ENCODE measurements at regions not wholly inside any gene's neighbourhood (a gene's known extent, or its start where the extent isn't known, plus 50 kb on each side); places are given as distances from the start of the nearest gene placed in this dataset.

GRCh38 chr11:123260511-123261211 lies 65.6 kb upstream of the CLMP start:
- TF ChIP-seq NANOG (IDR thresholded peaks at IDR 0.05; ENCODE audit: borderline replicate concordance), result no peak
- TF ChIP-seq ZNF114 (CRISPR knock-in tag; IDR thresholded peaks at IDR 0.05), result no peak
- TF ChIP-seq EZH2 (IDR thresholded peaks at IDR 0.05; ENCODE audit: low read depth, unreplicated experiment), result no peak
- no peak for TF ChIP-seq ETS1 (IDR thresholded peaks at IDR 0.05)
- no peak for TF ChIP-seq STAT1 (IDR thresholded peaks at IDR 0.05; ENCODE audit: unreplicated experiment)
- no peak for TF ChIP-seq REST (IDR thresholded peaks at IDR 0.05; ENCODE audit: unreplicated experiment)
- no peak for TF ChIP-seq ZNF331 (CRISPR knock-in tag; IDR thresholded peaks at IDR 0.05; ENCODE audit: low read depth)
- Histone ChIP-seq H3K36me3 (ENCODE audit: insufficient read depth) (no peaks in the 10 kb centered on the region; the same call in 1 of the 2 replicates), H3K27ac (ENCODE audit: low read depth) (no peak overlapping the region), H4K20me1 (replicated peaks; ENCODE audit: insufficient read depth) (no peaks in the 10 kb centered on the region), H3K9me2 (ENCODE audit: insufficient read depth) (no peaks in the 10 kb centered on the region), H3K4me3 (no peak overlapping the region), H3K4me1 (ENCODE audit: insufficient read depth) (peaks cover 3% of the 10 kb centered on the region; the same call in 1 of the 2 replicates), H3K79me2 (replicated peaks; ENCODE audit: insufficient read depth) (no peaks in the 10 kb centered on the region), H2AFZ (peak overlapping the region; percentile 93; the same call in 1 of the 2 replicates), H3F3A (replicated peaks; ENCODE audit: low read depth) (no peaks in the 10 kb centered on the region), H3K27me3 (ENCODE audit: insufficient read depth) (peaks cover 6% of the 10 kb centered on the region; the same call in 1 of the 2 replicates), H3K4me2 (0 out of 2 replicates have a peak overlapping the region, but pooled peaks have one; percentile 72)
- DNase-seq (ENCODE audit: low spot score) (no peak), ATAC-seq (no peak)
- Mint-ChIP-seq H3K27me3 (ENCODE audit: insufficient read depth, low read depth, poor library complexity) (peaks cover 10% of the 10 kb centered on the region), H3K27ac (no peak overlapping the region), H3K4me1 (peaks cover 16% of the 10 kb centered on the region), H3K36me3 (ENCODE audit: low read depth) (peaks cover 22% of the 10 kb centered on the region), H3K4me3 (no peak overlapping the region), H3K9me3 (peaks cover 37% of the 10 kb centered on the region)

GRCh38 chr11:123258877-123259276 lies 63.8 kb upstream of the CLMP start:
- H3K27me3 Mint-ChIP-seq (ENCODE audit: insufficient read depth, low read depth, poor library complexity), result peaks cover 10% of the 10 kb centered on the region
- Histone ChIP-seq H3K4me2 (no peak overlapping the region), H3K27ac (ENCODE audit: low read depth) (no peak overlapping the region), H3K4me1 (ENCODE audit: insufficient read depth) (peaks cover 5% of the 10 kb centered on the region; the same call in 1 of the 2 replicates), H4K20me1 (replicated peaks; ENCODE audit: insufficient read depth) (no peaks in the 10 kb centered on the region), H3K9me2 (ENCODE audit: insufficient read depth) (no peaks in the 10 kb centered on the region), H3F3A (replicated peaks; ENCODE audit: low read depth) (no peaks in the 10 kb centered on the region), H2AFZ (no peak overlapping the region), H3K4me3 (no peak overlapping the region), H3K36me3 (ENCODE audit: insufficient read depth) (no peaks in the 10 kb centered on the region; the same call in 1 of the 2 replicates), H3K79me2 (replicated peaks; ENCODE audit: insufficient read depth) (no peaks in the 10 kb centered on the region), H3K27me3 (ENCODE audit: insufficient read depth) (peaks cover 6% of the 10 kb centered on the region; the same call in 1 of the 2 replicates)
- H3K4me3 Mint-ChIP-seq, result no peak overlapping the region
- H3K27ac Mint-ChIP-seq, result no peak overlapping the region
- H3K36me3 Mint-ChIP-seq (ENCODE audit: low read depth), result peaks cover 22% of the 10 kb centered on the region
- H3K9me3 Mint-ChIP-seq, result peaks cover 37% of the 10 kb centered on the region
- DNase-seq (ENCODE audit: low spot score), result no peak
- peaks cover 14% of the 10 kb centered on the region; the same call in 2 of the 3 replicates for H3K4me1 Mint-ChIP-seq
- ATAC-seq, result no peak
- TF ChIP-seq POLR2AphosphoS5 (IDR thresholded peaks at IDR 0.05; ENCODE audit: low read depth) (no peak), EZH2 (IDR thresholded peaks at IDR 0.05; ENCODE audit: low read depth, unreplicated experiment) (no peak), NANOG (IDR thresholded peaks at IDR 0.05; ENCODE audit: borderline replicate concordance) (no peak), ETS1 (IDR thresholded peaks at IDR 0.05) (no peak), ZNF114 (CRISPR knock-in tag; IDR thresholded peaks at IDR 0.05) (no peak), CTCF (conservative IDR thresholded peaks at IDR 0.05; ENCODE audit: low read depth in 2 of 2) (no peak), REST (IDR thresholded peaks at IDR 0.05; ENCODE audit: unreplicated experiment) (no peak), JUNB (IDR thresholded peaks at IDR 0.05; ENCODE audit: unreplicated experiment) (no peak), CREB1 (CRISPR knock-in tag; IDR thresholded peaks at IDR 0.05; ENCODE audit: low read depth) (no peak), ZNF331 (CRISPR knock-in tag; IDR thresholded peaks at IDR 0.05; ENCODE audit: low read depth) (no peak)
